Stromal cell of bone marrow (primary cell): ENCODE measurements at regions not wholly inside any gene's neighbourhood (a gene's known extent, or its start where the extent isn't known, plus 50 kb on each side); places are given as distances from the start of the nearest gene placed in this dataset.
"Not testable (repeated sequence)": the region's sequence is repeated elsewhere in the genome, so short reads cannot be mapped to it uniquely, and the experiment has no call there.

Source experiments
- DNase-seq: peaks from one replicate; pipeline ENCODE4 v3.0.0-alpha.2; 2012; ENCODE audit warnings: low read depth

DNA sequence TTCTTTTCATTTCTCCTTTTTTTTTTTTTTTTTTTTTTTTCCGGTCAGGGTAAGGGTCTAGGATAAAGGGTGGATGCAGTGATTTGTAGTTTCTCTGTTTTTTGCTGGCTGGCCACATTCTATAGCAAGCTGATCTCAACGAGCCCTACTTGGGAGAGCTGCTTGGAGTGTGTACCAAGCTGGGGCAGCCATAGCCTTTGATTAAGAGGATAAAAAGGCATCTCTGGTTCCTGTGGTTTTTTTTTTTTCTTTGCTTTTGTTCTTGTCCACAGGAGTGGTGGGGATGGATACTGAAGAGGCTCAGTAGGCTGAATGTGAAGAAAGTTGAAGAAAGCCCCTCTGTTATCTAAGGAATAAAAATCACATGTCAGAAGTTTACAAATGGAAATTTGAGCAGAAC is 955.3 kb upstream of the WWC1 start:
- no peak for DNase-seq

DNA sequence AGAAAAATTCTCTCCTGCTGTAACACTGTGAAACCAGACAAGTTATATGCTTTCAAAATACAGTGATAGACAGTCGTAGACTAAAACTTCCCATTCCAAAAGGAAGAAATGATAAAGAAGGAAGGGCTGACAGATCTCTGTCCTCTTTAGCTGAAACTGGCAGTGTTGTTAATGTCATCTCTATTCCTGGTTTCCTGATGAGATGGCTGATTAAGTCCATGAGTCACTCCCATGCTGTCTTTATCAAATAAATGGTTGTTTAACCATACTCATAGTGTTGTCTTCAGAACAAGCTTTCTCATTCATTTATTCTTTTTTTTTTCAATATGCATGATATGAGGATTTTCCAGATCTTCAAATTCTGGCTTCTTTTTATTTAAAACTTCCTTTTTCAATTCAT is 952.2 kb upstream of the WWC1 start:
- DNase-seq: no peak

DNA sequence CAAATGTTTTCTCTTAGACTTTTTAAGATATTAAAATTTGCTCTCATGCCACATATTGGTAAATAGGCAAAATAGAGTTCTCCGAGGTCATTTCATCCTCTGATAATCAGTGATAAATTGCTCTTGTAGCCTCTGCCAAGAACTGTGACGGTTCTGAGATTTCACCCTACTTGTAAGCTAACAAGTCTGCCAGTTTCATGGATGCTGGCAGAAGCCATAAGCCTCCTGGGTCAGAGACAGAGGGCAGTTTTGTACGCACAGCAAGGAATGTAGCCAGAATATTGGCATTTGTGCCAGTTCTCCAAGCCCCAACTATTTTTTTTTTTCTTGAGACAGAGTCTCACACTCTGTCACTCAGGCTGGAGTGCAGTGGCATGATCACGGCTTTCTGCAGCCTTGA is 945.0 kb upstream of the WWC1 start:
- DNase-seq: no peak

DNA sequence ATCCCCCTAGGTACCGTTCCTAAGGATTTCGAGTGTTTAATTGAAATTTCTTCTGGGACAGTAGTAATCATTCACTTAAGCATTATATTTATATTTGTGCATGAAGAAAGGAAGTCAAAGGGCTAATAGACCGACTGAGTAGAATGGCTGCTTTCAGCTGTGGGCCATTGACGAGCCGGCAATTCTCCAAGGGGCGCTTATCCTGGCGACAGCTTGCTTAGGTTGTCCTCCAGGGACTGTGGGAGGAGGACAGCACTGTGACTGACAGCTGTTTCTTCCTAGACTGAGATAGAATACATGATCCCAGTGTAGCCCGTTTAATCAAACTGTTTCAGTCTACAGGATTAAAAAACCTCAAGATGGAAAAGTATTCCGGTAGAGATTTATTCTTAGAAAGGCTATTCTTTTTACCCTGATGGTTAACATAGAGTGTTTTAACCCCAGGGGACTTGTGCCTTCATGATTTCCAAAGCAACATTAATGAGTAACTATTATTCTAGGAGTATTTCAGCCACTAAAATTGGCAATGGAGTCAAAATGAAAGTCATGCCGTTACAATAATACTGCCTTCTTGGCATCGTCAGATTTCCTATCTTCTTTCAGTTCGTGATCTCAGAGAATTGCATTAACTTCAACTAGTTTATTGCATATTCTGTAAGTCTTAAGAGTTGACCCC is 943.1 kb upstream of the WWC1 start:
- peak; percentile 11 for DNase-seq

DNA sequence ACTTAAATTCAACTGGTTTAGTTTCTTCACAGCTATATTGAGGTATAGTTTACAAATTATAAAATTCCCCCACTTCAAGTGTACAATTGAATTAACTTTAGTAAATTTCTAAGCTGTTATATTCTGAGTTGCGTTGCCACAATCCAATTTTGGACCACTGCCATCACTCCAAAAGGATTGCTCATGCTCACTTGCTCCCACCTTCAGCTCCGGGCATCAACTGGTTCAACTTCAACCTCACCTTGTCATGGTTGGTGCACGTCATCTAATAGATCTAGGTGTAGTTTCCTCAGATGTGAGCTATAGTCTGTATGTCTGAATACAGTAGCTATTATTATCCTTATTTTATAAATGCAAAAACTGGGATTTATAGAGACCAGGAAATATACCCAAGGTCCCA is 942.5 kb upstream of the WWC1 start:
- no peak for DNase-seq

- no peak for DNase-seq
Observed at GRCh38 chr5:167351316-167351715, 940.1 kb upstream of the WWC1 start.

GRCh38 chr5:167352801-167353200 is 938.6 kb upstream of the WWC1 start:
- DNase-seq: no peak

DNA sequence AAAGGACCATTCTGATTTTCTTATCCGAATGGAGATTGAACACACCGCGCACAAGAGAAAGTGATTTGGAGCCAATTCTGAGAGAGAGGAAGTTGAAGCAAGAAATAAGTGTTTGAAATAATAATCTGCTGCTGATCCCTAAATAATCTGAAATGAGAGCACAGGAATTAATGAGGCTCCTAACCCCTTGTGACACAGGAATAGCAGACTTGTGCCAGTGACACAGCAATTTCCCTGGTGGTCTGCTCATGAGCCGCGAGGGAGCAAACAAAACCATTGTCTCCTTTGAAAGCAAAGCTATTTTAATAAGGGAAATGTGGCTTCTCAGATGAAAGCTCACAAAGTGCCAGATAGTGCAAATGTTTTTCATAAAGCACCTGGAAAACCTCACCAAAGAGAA is 936.1 kb upstream of the WWC1 start:
- DNase-seq: no peak

DNA sequence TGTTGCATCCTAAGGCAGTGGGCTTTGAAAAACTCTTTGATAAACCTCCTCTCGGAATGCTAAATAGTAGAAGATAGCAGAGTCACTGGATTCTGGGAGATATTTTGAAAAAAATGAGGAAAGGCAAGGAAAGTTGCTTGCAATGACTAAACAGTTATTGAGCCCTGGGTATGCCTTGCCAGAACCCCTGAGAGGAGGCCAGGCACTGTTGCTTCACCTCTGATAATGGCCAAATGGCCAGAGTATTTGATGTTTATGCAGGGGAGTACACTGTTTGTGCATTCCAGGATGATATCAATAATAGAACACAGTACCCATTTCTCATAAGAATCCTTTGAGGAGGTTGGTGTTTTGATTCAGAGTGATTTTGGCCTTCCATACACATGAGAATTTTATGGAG is 935.1 kb upstream of the WWC1 start:
- no peak for DNase-seq

DNA sequence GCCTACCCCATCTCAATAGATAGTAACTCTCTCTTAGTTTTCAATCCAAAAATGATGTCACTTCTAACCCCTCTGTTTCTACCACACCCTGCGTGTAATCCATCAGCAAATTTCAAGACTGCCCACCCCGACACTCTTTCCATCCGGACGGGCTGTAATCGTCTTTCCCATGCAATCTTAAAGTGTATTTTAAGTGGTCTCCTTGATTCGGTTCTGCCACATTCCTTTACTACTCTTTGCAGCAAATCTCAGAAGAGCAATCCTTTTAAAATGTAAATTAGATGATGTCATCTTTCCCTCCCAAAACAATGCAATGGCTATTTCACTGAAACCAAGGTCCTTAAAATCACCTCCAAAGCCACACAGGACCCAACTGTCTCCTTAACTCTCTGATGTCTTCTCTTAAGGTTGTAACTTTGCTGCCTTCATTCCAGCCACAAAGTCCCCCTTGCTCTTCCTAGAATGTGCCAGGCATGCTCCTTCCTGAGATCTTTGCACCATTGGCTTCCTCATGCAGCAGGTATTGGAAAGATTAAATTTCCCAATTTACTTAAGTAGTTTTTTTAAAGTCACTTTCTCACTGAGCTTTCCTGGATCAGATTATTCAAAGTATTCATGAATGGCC is 932.5 kb upstream of the WWC1 start:
- no peak for DNase-seq

DNA sequence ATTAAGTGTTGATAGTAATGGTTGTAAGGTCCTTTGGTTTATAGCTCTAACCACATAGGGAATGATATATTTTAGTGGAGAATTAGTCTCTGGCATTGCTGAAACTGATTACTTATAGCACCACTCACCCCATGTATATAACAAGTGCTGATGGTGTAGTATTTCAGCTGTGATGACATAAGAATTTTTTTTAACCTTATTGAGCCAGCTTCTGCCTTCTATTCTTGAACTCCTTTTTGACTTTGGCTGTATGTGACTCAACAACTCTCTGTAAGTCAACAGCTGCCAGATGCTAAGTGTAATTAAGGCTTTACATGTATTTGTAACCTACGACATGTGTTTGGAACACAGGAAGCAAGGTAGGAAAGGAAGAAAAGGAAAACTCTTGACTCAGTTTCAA is 929.6 kb upstream of the WWC1 start:
- DNase-seq: no peak

- DNase-seq: no peak
Observed at GRCh38 chr5:167363065-167363464, 928.4 kb upstream of the WWC1 start.

- no peak for DNase-seq
Observed at GRCh38 chr5:167375125-167375524, 916.3 kb upstream of the WWC1 start.

- no peak for DNase-seq
Observed at GRCh38 chr5:167378894-167379723, 912.3 kb upstream of the WWC1 start.

DNA sequence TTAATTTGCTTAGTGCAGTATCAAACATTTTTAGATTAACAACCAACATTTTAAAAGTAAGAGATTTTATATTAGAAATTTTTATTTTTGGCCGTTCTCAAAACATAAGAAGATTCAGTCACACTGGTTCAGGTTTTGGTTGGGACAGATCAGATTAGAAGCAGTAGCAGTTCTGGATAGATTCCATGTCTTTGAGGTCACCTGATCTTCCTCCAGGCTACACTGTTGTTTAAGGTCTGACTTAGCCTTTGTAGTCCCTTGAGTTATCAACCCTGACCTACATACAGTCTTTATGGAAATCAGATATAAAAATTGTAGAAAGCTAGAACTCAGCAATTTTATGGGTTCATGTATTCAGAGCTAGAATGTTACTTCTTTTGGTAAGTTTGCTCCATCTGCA is 910.0 kb upstream of the WWC1 start:
- no peak for DNase-seq

- no peak for DNase-seq
Observed at GRCh38 chr5:167389537-167389936, 901.9 kb upstream of the WWC1 start.

DNA sequence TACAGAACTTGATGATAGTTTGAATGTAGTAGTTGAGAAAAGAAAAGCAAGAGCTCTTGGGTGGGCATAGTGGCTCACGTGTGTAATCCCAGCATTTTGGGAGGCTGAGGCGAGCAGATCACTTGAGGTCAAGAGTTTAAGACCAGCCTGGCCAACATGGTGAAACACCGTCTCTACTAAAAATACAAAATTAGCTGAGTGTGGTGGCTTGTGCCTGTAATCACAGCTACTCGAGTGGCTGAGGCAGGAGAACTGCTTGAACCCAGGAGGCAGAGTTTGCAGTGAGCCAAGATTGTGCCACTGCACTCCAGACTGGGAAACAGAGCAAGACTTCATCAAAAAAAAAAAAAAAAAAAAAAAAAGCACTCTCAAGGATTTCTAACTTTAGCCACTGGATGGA is 900.2 kb upstream of the WWC1 start:
- not testable (repeated sequence) for DNase-seq

- DNase-seq: no peak
Observed at GRCh38 chr5:167392240-167392639, 899.2 kb upstream of the WWC1 start.

DNA sequence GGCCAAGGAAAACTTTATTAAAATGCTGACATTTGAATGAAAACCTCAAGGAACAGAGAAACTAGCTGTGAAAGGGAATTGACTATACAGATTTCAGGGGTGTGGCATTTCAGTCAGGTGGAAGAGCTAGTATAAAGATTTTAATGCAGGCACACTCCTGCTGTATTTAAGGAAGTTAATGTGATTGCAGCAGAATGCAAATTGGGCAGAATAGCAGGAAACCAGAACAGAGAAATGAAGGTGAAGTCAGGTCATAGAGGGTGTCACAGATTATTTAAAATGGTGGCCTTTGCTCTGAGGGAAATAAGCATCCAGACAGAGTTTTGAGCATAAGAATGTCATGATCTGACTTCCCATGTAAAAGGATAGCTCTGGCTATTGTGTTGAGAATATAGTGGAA is 898.1 kb upstream of the WWC1 start:
- no peak for DNase-seq

GRCh38 chr5:167402671-167403070 is 888.8 kb upstream of the WWC1 start:
- no peak for DNase-seq

- DNase-seq: no peak
Observed at GRCh38 chr5:167406513-167406912, 884.9 kb upstream of the WWC1 start.

DNA sequence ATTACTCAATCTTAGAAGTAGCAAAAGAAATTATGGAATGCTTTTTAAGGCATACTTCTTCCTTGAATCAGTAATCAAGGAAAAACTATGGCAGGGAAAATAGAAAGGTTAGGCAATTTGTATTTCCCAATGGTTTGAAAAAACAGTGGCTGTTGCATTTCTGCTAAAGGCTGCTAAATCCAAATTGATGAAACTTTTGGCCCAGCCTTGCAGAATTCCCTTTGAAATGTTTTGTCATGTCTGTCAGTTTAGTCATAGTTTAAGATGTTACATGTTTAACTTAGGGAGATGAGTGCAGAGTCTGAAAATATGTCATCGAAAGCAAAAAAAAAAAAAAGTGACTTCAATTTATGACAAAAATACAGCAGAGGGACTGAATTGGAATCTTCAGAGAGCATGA is 878.9 kb upstream of the WWC1 start:
- peak; percentile 5 for DNase-seq

GRCh38 chr5:167413506-167413905 is 877.9 kb upstream of the WWC1 start:
- no peak for DNase-seq
